GM12878 (cell line): ENCODE measurements at regions not wholly inside any gene's neighbourhood (a gene's known extent, or its start where the extent isn't known, plus 50 kb on each side); places are given as distances from the start of the nearest gene placed in this dataset.

Experiments used
- ATAC-seq: fragments of 200-7000 bp; cut with Tn5 transposase; 3 replicates; pipeline ENCODE4 v1.9.1; 2020; ENCODE audit warnings: mild to moderate bottlenecking, moderate library complexity
- BruUV-seq: library from RNA; stranded (reverse); fragments of 400-500 nt; replicated peaks from 2 replicates; lab custom pipeline; 2021; lab: Mats Ljungman, UMichigan
- CTCF ChIA-PET: fragments of 300-600 bp; sonication (Branson Sonifier 250); formaldehyde crosslinking; extraction: SDS; loops from one replicate; lab custom pipeline; 2021; ENCODE audit warnings: inconsistent platforms; lab: Yijun Ruan, JAX
- POLR2A ChIA-PET: fragments of 350-600 bp; formaldehyde crosslinking; extraction: SDS; loops from one replicate; lab custom pipeline; 2021; ENCODE audit warnings: inconsistent platforms; lab: Charles Lee
- RAD21 ChIA-PET: fragments of 300-600 bp; sonication (Branson Sonifier 250); formaldehyde crosslinking; loops from one replicate; lab custom pipeline; 2023; ENCODE audit warnings: antibody characterized with exemption; ENCODE audit not compliant: unreplicated experiment; lab: Charles Lee
- SMC1A ChIA-PET: fragments of 300-600 bp; sonication (Branson Sonifier 250); formaldehyde crosslinking; loops from one replicate; lab custom pipeline; 2023; ENCODE audit not compliant: unreplicated experiment, uncharacterized antibody; lab: Charles Lee
- DNase-seq: peaks from one replicate; pipeline ENCODE4 v3.0.0-alpha.2; 2011; ENCODE audit warnings: low read depth, low spot score
- FAIRE-seq: peaks from 3 replicates; lab custom pipeline; 2011; peaks lifted over from hg19 to GRCh38; lab: Jason Lieb, UNC
- H2AFZ ChIP-seq: 2 replicates; pipeline ENCODE4 v1.6.0; 2011; ENCODE audit warnings: low read depth, low read length, control low read depth; ENCODE audit not compliant: control insufficient read depth
- H3K27ac ChIP-seq: 2 replicates; pipeline ENCODE4 v1.5.1; 2011; ENCODE audit warnings: control low read depth; ENCODE audit not compliant: control insufficient read depth, insufficient read depth
- H3K27me3 ChIP-seq, 2 experiments: replicated peaks in 1 of 2; 2 replicates each; pipeline versions ENCODE4 v1.6.0 to v1.6.1; 2011; ENCODE audit warnings: low read length in 1 of 2; ENCODE audit not compliant: control insufficient read depth in 2 of 2, insufficient read depth in 2 of 2
- H3K36me3 ChIP-seq, 2 experiments: 2 replicates each; pipeline ENCODE4 v1.5.1; 2011; ENCODE audit warnings: low read length in 1 of 2; ENCODE audit not compliant: control insufficient read depth in 2 of 2, insufficient read depth in 2 of 2
- H3K4me1 ChIP-seq: 2 replicates; pipeline ENCODE4 v1.6.1; 2011; ENCODE audit warnings: mild to moderate bottlenecking, low read length, moderate library complexity, mixed read lengths; ENCODE audit not compliant: control insufficient read depth, insufficient read depth
- H3K4me2 ChIP-seq: 2 replicates; pipeline ENCODE4 v1.6.0; 2011; ENCODE audit warnings: control low read depth; ENCODE audit not compliant: control insufficient read depth, insufficient read depth
- H3K4me3 ChIP-seq: fragments of 200-600 bp; sonication (generic); 2 replicates; pipeline ENCODE4 v1.5.1; 2016
- H3K79me2 ChIP-seq: 2 replicates; pipeline ENCODE4 v1.6.0; 2011; ENCODE audit warnings: low read length; ENCODE audit not compliant: control insufficient read depth, insufficient read depth
- H3K9ac ChIP-seq: 2 replicates; pipeline ENCODE4 v1.8.0; 2011; ENCODE audit warnings: low read length, control low read depth, mixed read lengths; ENCODE audit not compliant: control insufficient read depth, insufficient read depth
- H3K9me3 ChIP-seq: replicated peaks from 3 replicates; pipeline ENCODE4 v1.5.1; 2011; ENCODE audit warnings: mild to moderate bottlenecking, low read length; ENCODE audit not compliant: control insufficient read depth, insufficient read depth
- H4K20me1 ChIP-seq: 2 replicates; pipeline ENCODE4 v1.6.0; 2011; ENCODE audit not compliant: control insufficient read depth, insufficient read depth
- ASH2L ChIP-seq: fragments of 300-600, 200-600 bp; sonication (generic); IDR thresholded peaks from 2 replicates; pipeline ENCODE4 v1.6.1; 2017; ENCODE audit warnings: low read depth, mild to moderate bottlenecking, borderline replicate concordance
- GATAD2B ChIP-seq: fragments of 450-650 bp; conservative IDR thresholded peaks from 2 replicates; pipeline ENCODE4 v1.6.1; 2017; ENCODE audit warnings: low read depth, mild to moderate bottlenecking, moderate library complexity
- HCFC1 ChIP-seq: fragments of 150-350 bp; IDR thresholded peaks from 2 replicates; pipeline ENCODE4 v1.6.1; 2014; ENCODE audit warnings: low read length
- HDAC2 ChIP-seq: fragments of 200-600 bp; sonication (generic); IDR thresholded peaks from 2 replicates; pipeline ENCODE4 v1.6.1; 2017
- IKZF1 ChIP-seq: fragments of 450-650 bp; conservative IDR thresholded peaks from 2 replicates; pipeline ENCODE4 v1.6.1; 2017; ENCODE audit warnings: antibody characterized with exemption, mild to moderate bottlenecking
- TARDBP ChIP-seq: IDR thresholded peaks from 2 replicates; pipeline ENCODE4 v1.6.1; 2016; ENCODE audit warnings: borderline replicate concordance
- TCF12 ChIP-seq: IDR thresholded peaks from 2 replicates; pipeline ENCODE4 v1.6.1; 2011; ENCODE audit warnings: low read depth, mild to moderate bottlenecking, low read length
- ZBTB4 ChIP-seq: fragments of 450-650 bp; formaldehyde crosslinking; IDR thresholded peaks from 2 replicates; pipeline ENCODE4 v1.4.0; 2022; ENCODE audit warnings: mild to moderate bottlenecking, moderate library complexity
- WGBS: methylation state at CpG from one replicate; pipeline ENCODE4 v1.1.6; 2016; ENCODE audit warnings: low lambda C conversion rate; ENCODE audit not compliant: insufficient replicate concordance, insufficient coverage; ENCODE audit errors: missing lambda C conversion rate; 5-methylcytosine and 5-hydroxymethylcytosine counted together
- in situ Hi-C: fragments of 300-500 bp; cut with MboI; formaldehyde crosslinking; loops from 9 replicates; pipeline ENCODE4 v1.14.3; 2018; ENCODE audit warnings: mixed read lengths
- intact Hi-C: fragments of 100-400 bp; cut with micrococcal nuclease; formaldehyde crosslinking; loops from one replicate; pipeline ENCODE4 v1.14.2; 2022; ENCODE audit not compliant: unreplicated experiment
- TF ChIP-seq, protein P1 (sequence below): fragments of 450-650 bp; conservative IDR thresholded peaks from 2 replicates; pipeline ENCODE4 v1.6.1; 2017; ENCODE audit warnings: mild to moderate bottlenecking, moderate library complexity
- TF ChIP-seq, protein P2 (sequence below): fragments of 450-650 bp; IDR thresholded peaks from 2 replicates; pipeline ENCODE4 v1.6.1; 2017; ENCODE audit warnings: mild to moderate bottlenecking
- TF ChIP-seq, protein P3 (sequence below): fragments of 450-650 bp; IDR thresholded peaks from 2 replicates; pipeline ENCODE4 v1.6.1; 2017; ENCODE audit warnings: low read depth, mild to moderate bottlenecking, moderate library complexity

- no peak for FAIRE-seq
- no peaks in the 10 kb centered on the region for H3K9me3 ChIP-seq
- no TSS peak for BruUV-seq
- no peaks in the 10 kb centered on the region for H3K36me3 ChIP-seq
- no peak overlapping the region for H3K4me3 ChIP-seq
- no peak for ATAC-seq
- CTCF ChIA-PET, result interaction anchor here (0.5 to 3.3 kb wide), 3 partner anchors 295 to 364 kb away, joined by 3 to 62 read pairs (median 27); no protein-coding TSS in a partner anchor
- POLR2A ChIA-PET, result no interaction called here
- SMC1A ChIA-PET, result interaction anchor here (0.8 to 4.1 kb wide), 5 partner anchors 33 to 368 kb away, joined by 3 to 46 read pairs (median 3); no protein-coding TSS in a partner anchor
- no peak overlapping the region for H3K9ac ChIP-seq
- intact Hi-C loops (loop anchor here (10.0 kb wide), 1 partner anchor 290 kb away; no protein-coding TSS in a partner anchor), in situ Hi-C loops (loop anchor here (10.0 kb wide), 1 partner anchor 350 kb away; no protein-coding TSS in a partner anchor)
- TF ChIP-seq HCFC1 (no peak), IKZF1 (no peak), TCF12 (no peak), ASH2L (no peak), ZBTB4 (CRISPR knock-in tag) (no peak), TARDBP (no peak), HDAC2 (no peak), GATAD2B (no peak)
- TF ChIP-seq, protein P1, sequence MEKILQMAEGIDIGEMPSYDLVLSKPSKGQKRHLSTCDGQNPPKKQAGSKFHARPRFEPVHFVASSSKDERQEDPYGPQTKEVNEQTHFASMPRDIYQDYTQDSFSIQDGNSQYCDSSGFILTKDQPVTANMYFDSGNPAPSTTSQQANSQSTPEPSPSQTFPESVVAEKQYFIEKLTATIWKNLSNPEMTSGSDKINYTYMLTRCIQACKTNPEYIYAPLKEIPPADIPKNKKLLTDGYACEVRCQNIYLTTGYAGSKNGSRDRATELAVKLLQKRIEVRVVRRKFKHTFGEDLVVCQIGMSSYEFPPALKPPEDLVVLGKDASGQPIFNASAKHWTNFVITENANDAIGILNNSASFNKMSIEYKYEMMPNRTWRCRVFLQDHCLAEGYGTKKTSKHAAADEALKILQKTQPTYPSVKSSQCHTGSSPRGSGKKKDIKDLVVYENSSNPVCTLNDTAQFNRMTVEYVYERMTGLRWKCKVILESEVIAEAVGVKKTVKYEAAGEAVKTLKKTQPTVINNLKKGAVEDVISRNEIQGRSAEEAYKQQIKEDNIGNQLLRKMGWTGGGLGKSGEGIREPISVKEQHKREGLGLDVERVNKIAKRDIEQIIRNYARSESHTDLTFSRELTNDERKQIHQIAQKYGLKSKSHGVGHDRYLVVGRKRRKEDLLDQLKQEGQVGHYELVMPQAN, result no peak
- TF ChIP-seq, protein P2, sequence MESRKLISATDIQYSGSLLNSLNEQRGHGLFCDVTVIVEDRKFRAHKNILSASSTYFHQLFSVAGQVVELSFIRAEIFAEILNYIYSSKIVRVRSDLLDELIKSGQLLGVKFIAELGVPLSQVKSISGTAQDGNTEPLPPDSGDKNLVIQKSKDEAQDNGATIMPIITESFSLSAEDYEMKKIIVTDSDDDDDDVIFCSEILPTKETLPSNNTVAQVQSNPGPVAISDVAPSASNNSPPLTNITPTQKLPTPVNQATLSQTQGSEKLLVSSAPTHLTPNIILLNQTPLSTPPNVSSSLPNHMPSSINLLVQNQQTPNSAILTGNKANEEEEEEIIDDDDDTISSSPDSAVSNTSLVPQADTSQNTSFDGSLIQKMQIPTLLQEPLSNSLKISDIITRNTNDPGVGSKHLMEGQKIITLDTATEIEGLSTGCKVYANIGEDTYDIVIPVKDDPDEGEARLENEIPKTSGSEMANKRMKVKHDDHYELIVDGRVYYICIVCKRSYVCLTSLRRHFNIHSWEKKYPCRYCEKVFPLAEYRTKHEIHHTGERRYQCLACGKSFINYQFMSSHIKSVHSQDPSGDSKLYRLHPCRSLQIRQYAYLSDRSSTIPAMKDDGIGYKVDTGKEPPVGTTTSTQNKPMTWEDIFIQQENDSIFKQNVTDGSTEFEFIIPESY, result no peak
- TF ChIP-seq, protein P3, sequence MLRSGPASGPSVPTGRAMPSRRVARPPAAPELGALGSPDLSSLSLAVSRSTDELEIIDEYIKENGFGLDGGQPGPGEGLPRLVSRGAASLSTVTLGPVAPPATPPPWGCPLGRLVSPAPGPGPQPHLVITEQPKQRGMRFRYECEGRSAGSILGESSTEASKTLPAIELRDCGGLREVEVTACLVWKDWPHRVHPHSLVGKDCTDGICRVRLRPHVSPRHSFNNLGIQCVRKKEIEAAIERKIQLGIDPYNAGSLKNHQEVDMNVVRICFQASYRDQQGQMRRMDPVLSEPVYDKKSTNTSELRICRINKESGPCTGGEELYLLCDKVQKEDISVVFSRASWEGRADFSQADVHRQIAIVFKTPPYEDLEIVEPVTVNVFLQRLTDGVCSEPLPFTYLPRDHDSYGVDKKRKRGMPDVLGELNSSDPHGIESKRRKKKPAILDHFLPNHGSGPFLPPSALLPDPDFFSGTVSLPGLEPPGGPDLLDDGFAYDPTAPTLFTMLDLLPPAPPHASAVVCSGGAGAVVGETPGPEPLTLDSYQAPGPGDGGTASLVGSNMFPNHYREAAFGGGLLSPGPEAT, result no peak
- no peak for DNase-seq
- H3K79me2 ChIP-seq, result no peaks in the 10 kb centered on the region
- no peaks in the 10 kb centered on the region for H4K20me1 ChIP-seq
- RAD21 ChIA-PET, result interaction anchor here (1.2 to 1.3 kb wide), 2 partner anchors 295 to 364 kb away, joined by 12 to 22 read pairs; no protein-coding TSS in a partner anchor
- H3K27me3 ChIP-seq, result no peaks in the 10 kb centered on the region
- WGBS, result 35% methylated on average over 4 of the region's 4 CpGs
- H3K4me1 ChIP-seq, result no peaks in the 10 kb centered on the region
- no peak overlapping the region for H2AFZ ChIP-seq
- H3K27ac ChIP-seq, result no peak overlapping the region
- H3K4me2 ChIP-seq, result no peak overlapping the region
Measured at GRCh38 chr9:73565026-73565425, 413.4 kb downstream of the ANXA1 start.
